ENCODE measurements at regions not wholly inside any gene's neighbourhood (a gene's known extent, or its start where the extent isn't known, plus 50 kb on each side); places are given as distances from the start of the nearest gene placed in this dataset.
"Not testable (repeated sequence)": the region's sequence is repeated elsewhere in the genome, so short reads cannot be mapped to it uniquely, and the experiment has no call there.

DNA sequence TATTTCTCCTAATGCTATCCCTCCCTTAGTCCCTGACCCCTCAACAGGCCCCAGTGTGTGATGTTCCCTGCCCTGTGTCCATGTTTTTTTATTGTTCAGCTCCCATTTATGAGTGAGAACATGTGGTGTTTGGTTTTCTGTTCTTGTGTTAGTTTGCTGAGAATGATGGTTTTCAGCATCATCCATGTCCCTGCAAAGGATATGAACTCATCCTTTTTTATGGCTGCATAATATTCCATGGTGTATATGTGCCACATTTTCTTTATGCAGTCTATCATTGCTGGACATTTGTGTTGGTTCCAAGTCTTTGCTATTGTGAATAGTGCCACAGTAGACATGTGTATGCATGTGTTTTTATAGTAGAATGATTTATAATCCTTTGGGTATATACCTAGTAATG, 79.5 kb upstream of the PRL start:
- not testable (repeated sequence) for H3K4me3 ChIP-seq (ENCODE audit: low read length)

DNA sequence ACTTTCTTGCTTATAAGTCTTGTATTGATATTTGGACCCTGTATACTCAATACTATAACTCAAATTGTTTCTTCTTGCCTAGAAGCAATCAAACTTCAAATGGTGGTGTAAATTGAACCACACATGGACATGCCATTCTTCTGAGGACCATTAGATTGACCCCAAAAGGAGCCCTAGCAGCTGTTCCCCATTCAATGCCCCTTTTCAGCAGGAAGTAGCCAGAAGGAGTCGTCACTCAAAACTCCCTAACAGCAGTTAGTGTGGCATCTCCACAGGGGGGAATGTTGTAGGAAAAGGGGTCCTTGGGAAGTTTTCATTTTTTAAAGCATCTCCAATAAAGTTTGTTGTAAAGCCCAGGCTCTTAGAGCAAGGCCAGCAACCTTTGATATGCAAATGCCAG, 81.7 kb upstream of the PRL start:
- H3K27me3 ChIP-seq (ENCODE audit: insufficient read depth, low read length); H3K4me1 ChIP-seq (ENCODE audit: insufficient read depth, low read length); H3K9me3 ChIP-seq (ENCODE audit: low read depth, low read length); H3K4me3 ChIP-seq (ENCODE audit: low read length): not testable (repeated sequence)

More for the DNA sequence above, 79.5 kb upstream of the PRL start:
- H3K27me3 ChIP-seq (ENCODE audit: insufficient read depth, low read length); H3K4me1 ChIP-seq (ENCODE audit: insufficient read depth, low read length); H3K9me3 ChIP-seq (ENCODE audit: low read depth, low read length): not testable (repeated sequence)

GRCh38 chr6:22380236-22380635, 83.4 kb upstream of the PRL start:
- no peaks in the 10 kb centered on the region for H3K9me3 ChIP-seq (ENCODE audit: low read depth, low read length)

GRCh38 chr6:22381845-22382544, 85.2 kb upstream of the PRL start:
- Histone ChIP-seq H3K9me3 (ENCODE audit: low read depth, low read length) (no peaks in the 10 kb centered on the region), H3K27me3 (ENCODE audit: insufficient read depth, low read length) (no peaks in the 10 kb centered on the region), H3K4me3 (ENCODE audit: low read length) (no peak overlapping the region), H3K4me1 (ENCODE audit: insufficient read depth, low read length) (no peaks in the 10 kb centered on the region)

More at GRCh38 chr6:22380236-22380635, 83.4 kb upstream of the PRL start:
- H3K4me1 ChIP-seq (ENCODE audit: insufficient read depth, low read length), result no peaks in the 10 kb centered on the region
- H3K27me3 ChIP-seq (ENCODE audit: insufficient read depth, low read length), result no peaks in the 10 kb centered on the region
- no peak overlapping the region for H3K4me3 ChIP-seq (ENCODE audit: low read length)

GRCh38 chr6:22383016-22383415, 86.2 kb upstream of the PRL start:
- H3K4me1 ChIP-seq (ENCODE audit: insufficient read depth, low read length), result no peaks in the 10 kb centered on the region

GRCh38 chr6:22392711-22393110, 95.9 kb upstream of the PRL start:
- H3K4me1 ChIP-seq (ENCODE audit: insufficient read depth, low read length), result no peaks in the 10 kb centered on the region
- H3K4me3 ChIP-seq (ENCODE audit: low read length), result no peak overlapping the region
- H3K9me3 ChIP-seq (ENCODE audit: low read depth, low read length), result no peaks in the 10 kb centered on the region
- H3K27me3 ChIP-seq (ENCODE audit: insufficient read depth, low read length), result no peaks in the 10 kb centered on the region

More at GRCh38 chr6:22383016-22383415, 86.2 kb upstream of the PRL start:
- H3K27me3 ChIP-seq (ENCODE audit: insufficient read depth, low read length), result no peaks in the 10 kb centered on the region
- H3K4me3 ChIP-seq (ENCODE audit: low read length), result no peak overlapping the region
- no peaks in the 10 kb centered on the region for H3K9me3 ChIP-seq (ENCODE audit: low read depth, low read length)

- H3K4me1 ChIP-seq (ENCODE audit: insufficient read depth, low read length), result no peaks in the 10 kb centered on the region
- no peaks in the 10 kb centered on the region for H3K27me3 ChIP-seq (ENCODE audit: insufficient read depth, low read length)
- no peak overlapping the region for H3K4me3 ChIP-seq (ENCODE audit: low read length)
- H3K9me3 ChIP-seq (ENCODE audit: low read depth, low read length), result no peaks in the 10 kb centered on the region
Observed at GRCh38 chr6:22394691-22395090, 97.9 kb upstream of the PRL start.

GRCh38 chr6:22399693-22400092, 102.9 kb upstream of the PRL start:
- Histone ChIP-seq H3K9me3 (ENCODE audit: low read depth, low read length) (no peaks in the 10 kb centered on the region), H3K4me3 (ENCODE audit: low read length) (no peak overlapping the region), H3K27me3 (ENCODE audit: insufficient read depth, low read length) (no peaks in the 10 kb centered on the region), H3K4me1 (ENCODE audit: insufficient read depth, low read length) (no peaks in the 10 kb centered on the region)

DNA sequence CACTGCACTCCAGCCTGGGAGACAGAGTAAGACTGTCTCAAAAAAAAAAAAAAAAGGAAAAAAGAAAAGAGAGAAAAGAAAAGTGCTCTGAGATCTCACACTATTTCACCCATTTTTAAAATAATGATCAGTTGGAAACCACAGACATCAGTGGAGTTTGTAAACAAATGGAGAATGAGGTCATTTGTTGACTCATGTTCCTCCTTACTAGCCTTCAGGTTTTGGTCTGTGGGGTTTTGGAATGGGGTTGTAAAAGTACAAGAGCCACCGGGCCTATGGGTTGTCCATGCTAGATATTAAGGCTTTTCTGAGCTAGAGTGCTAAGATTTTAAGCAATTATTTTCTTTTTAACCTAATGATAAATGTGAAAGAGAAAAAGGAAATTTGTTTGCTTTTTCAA, 104.4 kb upstream of the PRL start:
- H3K4me3 ChIP-seq (ENCODE audit: low read length), result no peak overlapping the region
- no peaks in the 10 kb centered on the region for H3K9me3 ChIP-seq (ENCODE audit: low read depth, low read length)
- no peaks in the 10 kb centered on the region for H3K4me1 ChIP-seq (ENCODE audit: insufficient read depth, low read length)

GRCh38 chr6:22401932-22402331, 105.1 kb upstream of the PRL start:
- no peak overlapping the region for H3K4me3 ChIP-seq (ENCODE audit: low read length)
- H3K27me3 ChIP-seq (ENCODE audit: insufficient read depth, low read length), result no peaks in the 10 kb centered on the region
- no peaks in the 10 kb centered on the region for H3K4me1 ChIP-seq (ENCODE audit: insufficient read depth, low read length)
- H3K9me3 ChIP-seq (ENCODE audit: low read depth, low read length), result no peaks in the 10 kb centered on the region

More for the DNA sequence above, 104.4 kb upstream of the PRL start:
- no peaks in the 10 kb centered on the region for H3K27me3 ChIP-seq (ENCODE audit: insufficient read depth, low read length)

DNA sequence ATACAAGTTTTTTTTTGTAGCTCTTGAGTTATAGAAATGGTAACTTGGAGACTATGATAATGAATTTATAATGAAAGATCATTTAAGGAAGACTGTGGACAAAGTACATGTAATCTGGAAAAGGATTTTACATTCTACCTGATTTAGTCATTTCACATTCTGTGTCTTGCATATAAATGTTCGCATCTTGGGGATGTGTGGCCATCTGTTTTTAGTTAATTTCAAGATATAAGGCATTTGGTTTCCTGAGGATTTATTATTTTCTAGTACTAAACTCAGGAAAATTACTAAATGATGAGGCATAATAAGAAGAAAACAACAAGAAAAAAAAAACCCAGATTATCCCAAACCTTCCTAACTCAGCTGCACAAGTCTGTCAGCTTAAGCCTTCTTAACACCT, 112.7 kb upstream of the PRL start:
- no peaks in the 10 kb centered on the region for H3K9me3 ChIP-seq (ENCODE audit: low read depth, low read length)
- no peaks in the 10 kb centered on the region for H3K27me3 ChIP-seq (ENCODE audit: insufficient read depth, low read length)
- no peaks in the 10 kb centered on the region for H3K4me1 ChIP-seq (ENCODE audit: insufficient read depth, low read length)
- H3K4me3 ChIP-seq (ENCODE audit: low read length), result no peak overlapping the region

- Histone ChIP-seq H3K9me3 (ENCODE audit: low read depth, low read length) (no peaks in the 10 kb centered on the region), H3K27me3 (ENCODE audit: insufficient read depth, low read length) (no peaks in the 10 kb centered on the region), H3K4me3 (ENCODE audit: low read length) (no peak overlapping the region), H3K4me1 (ENCODE audit: insufficient read depth, low read length) (no peaks in the 10 kb centered on the region)
Observed at GRCh38 chr6:22411376-22412105, 114.7 kb upstream of the PRL start.

GRCh38 chr6:22412994-22413393, 116.2 kb upstream of the PRL start:
- Histone ChIP-seq H3K9me3 (ENCODE audit: low read depth, low read length) (peaks cover under 1% of the 10 kb centered on the region), H3K4me1 (ENCODE audit: insufficient read depth, low read length) (no peaks in the 10 kb centered on the region), H3K27me3 (ENCODE audit: insufficient read depth, low read length) (no peaks in the 10 kb centered on the region), H3K4me3 (ENCODE audit: low read length) (no peak overlapping the region)

- H3K4me3 ChIP-seq (ENCODE audit: low read length), result no peak overlapping the region
- H3K9me3 ChIP-seq (ENCODE audit: low read depth, low read length), result peaks cover 6% of the 10 kb centered on the region
- no peaks in the 10 kb centered on the region for H3K4me1 ChIP-seq (ENCODE audit: insufficient read depth, low read length)
Observed at GRCh38 chr6:22413681-22414311, 117.0 kb upstream of the PRL start.

GRCh38 chr6:22418714-22419113, 121.9 kb upstream of the PRL start:
- H3K4me3 ChIP-seq (ENCODE audit: low read length), result no peak overlapping the region
- H3K9me3 ChIP-seq (ENCODE audit: low read depth, low read length), result peaks cover 11% of the 10 kb centered on the region
- H3K27me3 ChIP-seq (ENCODE audit: insufficient read depth, low read length), result no peaks in the 10 kb centered on the region
- H3K4me1 ChIP-seq (ENCODE audit: insufficient read depth, low read length), result no peaks in the 10 kb centered on the region

More at GRCh38 chr6:22413681-22414311, 117.0 kb upstream of the PRL start:
- no peaks in the 10 kb centered on the region for H3K27me3 ChIP-seq (ENCODE audit: insufficient read depth, low read length)

Data from mononuclear cell (primary cell).